Glutamatergic neuron (in vitro differentiated cells): ENCODE measurements at regions not wholly inside any gene's neighbourhood (a gene's known extent, or its start where the extent isn't known, plus 50 kb on each side); places are given as distances from the start of the nearest gene placed in this dataset.

ENCODE experiments used
- DNase-seq: peaks from one replicate; pipeline ENCODE4 v3.0.0; 2022
- H3K27ac Mint-ChIP-seq: one replicate; pipeline ENCODE4 v1.8.0; 2020; ENCODE audit warnings: mild to moderate bottlenecking, mixed read lengths, inconsistent platforms; ENCODE audit not compliant: unreplicated experiment
- H3K27me3 Mint-ChIP-seq: one replicate; pipeline ENCODE4 v1.8.0; 2020; ENCODE audit warnings: mild to moderate bottlenecking, moderate library complexity, mixed read lengths, inconsistent platforms; ENCODE audit not compliant: unreplicated experiment
- H3K36me3 Mint-ChIP-seq: one replicate; pipeline ENCODE4 v1.8.0; 2020; ENCODE audit warnings: mild to moderate bottlenecking, mixed read lengths, inconsistent platforms; ENCODE audit not compliant: unreplicated experiment
- H3K4me1 Mint-ChIP-seq: one replicate; pipeline ENCODE4 v1.8.0; 2020; ENCODE audit warnings: mild to moderate bottlenecking, low read depth, mixed read lengths, inconsistent platforms; ENCODE audit not compliant: unreplicated experiment
- H3K4me3 Mint-ChIP-seq: one replicate; pipeline ENCODE4 v1.8.0; 2020; ENCODE audit warnings: mild to moderate bottlenecking, mixed read lengths, inconsistent platforms; ENCODE audit not compliant: unreplicated experiment
- H3K9me3 Mint-ChIP-seq: one replicate; pipeline ENCODE4 v1.8.0; 2020; ENCODE audit warnings: mild to moderate bottlenecking, moderate library complexity, mixed read lengths, inconsistent platforms; ENCODE audit not compliant: unreplicated experiment
- CTCF ChIP-seq: fragments of 200-600 bp; sonication (generic); IDR thresholded peaks from one replicate; pipeline ENCODE4 v1.5.0; 2021; ENCODE audit not compliant: partially characterized antibody, unreplicated experiment

DNA sequence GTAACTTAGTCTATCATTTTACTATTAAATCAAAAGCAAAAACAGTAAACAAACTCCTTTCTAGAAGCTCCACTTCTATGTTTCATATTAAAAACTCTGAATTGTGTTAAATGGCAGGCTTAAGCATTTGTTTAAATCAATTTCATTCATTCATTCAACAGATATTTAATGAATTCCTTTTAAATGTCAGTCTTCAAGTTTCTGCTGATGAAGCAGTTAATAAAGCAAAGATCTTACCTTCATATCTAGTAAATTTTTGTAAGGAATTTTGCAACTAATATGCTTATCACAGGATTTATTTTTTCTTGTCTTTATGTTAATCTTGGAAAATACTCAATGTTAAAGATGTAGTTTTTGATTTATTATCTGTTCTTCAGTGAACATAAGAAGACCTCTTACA lies 54.1 kb upstream of the RGS18 start:
- DNase-seq = no peak
- Mint-ChIP-seq H3K27ac (no peak overlapping the region), H3K4me3 (no peak overlapping the region), H3K9me3 (no peaks in the 10 kb centered on the region), H3K27me3 (peaks cover under 1% of the 10 kb centered on the region), H3K4me1 (no peaks in the 10 kb centered on the region), H3K36me3 (no peaks in the 10 kb centered on the region)
- no peak for TF ChIP-seq CTCF

- no peaks in the 10 kb centered on the region for H3K36me3 Mint-ChIP-seq
- no peak for DNase-seq
- H3K27ac Mint-ChIP-seq = no peak overlapping the region
Measured at GRCh38 chr1:192104852-192105251, 53.4 kb upstream of the RGS18 start.

DNA sequence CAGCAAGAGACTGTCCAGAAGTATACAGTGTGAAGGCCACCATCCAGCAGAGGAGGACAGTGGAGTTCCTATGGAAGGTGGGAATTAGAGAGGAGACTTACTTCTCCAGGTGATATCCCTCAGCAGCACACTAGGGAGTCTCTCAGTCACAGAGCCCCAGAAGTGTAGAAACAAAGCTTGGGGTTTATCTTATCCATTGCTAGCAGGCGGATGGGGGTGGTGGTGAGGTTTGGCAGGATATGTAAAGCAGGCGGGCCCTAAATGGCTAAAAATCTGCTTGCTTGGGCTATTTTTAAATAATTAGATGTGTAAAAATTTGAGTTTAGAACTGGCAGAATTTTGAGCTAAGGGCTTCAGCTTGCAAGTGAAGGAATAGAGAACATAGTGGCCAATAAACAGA lies 50.1 kb upstream of the RGS18 start:
- no peak for DNase-seq
- TF ChIP-seq CTCF = no peak
- Mint-ChIP-seq H3K27me3 (no peaks in the 10 kb centered on the region), H3K4me1 (no peaks in the 10 kb centered on the region), H3K27ac (no peak overlapping the region), H3K36me3 (no peaks in the 10 kb centered on the region), H3K9me3 (no peaks in the 10 kb centered on the region), H3K4me3 (no peak overlapping the region)

More at GRCh38 chr1:192104852-192105251, 53.4 kb upstream of the RGS18 start:
- no peak for TF ChIP-seq CTCF
- Mint-ChIP-seq H3K4me1 (no peaks in the 10 kb centered on the region), H3K9me3 (no peaks in the 10 kb centered on the region), H3K4me3 (no peak overlapping the region), H3K27me3 (no peaks in the 10 kb centered on the region)
